ENCODE measurements at regions not wholly inside any gene's neighbourhood (a gene's known extent, or its start where the extent isn't known, plus 50 kb on each side); places are given as distances from the start of the nearest gene placed in this dataset.
A peak's percentile ranks its signal among the peaks of the same experiment; 100 is the strongest.
"Not testable (repeated sequence)": the region's sequence is repeated elsewhere in the genome, so short reads cannot be mapped to it uniquely, and the experiment has no call there.

DNA sequence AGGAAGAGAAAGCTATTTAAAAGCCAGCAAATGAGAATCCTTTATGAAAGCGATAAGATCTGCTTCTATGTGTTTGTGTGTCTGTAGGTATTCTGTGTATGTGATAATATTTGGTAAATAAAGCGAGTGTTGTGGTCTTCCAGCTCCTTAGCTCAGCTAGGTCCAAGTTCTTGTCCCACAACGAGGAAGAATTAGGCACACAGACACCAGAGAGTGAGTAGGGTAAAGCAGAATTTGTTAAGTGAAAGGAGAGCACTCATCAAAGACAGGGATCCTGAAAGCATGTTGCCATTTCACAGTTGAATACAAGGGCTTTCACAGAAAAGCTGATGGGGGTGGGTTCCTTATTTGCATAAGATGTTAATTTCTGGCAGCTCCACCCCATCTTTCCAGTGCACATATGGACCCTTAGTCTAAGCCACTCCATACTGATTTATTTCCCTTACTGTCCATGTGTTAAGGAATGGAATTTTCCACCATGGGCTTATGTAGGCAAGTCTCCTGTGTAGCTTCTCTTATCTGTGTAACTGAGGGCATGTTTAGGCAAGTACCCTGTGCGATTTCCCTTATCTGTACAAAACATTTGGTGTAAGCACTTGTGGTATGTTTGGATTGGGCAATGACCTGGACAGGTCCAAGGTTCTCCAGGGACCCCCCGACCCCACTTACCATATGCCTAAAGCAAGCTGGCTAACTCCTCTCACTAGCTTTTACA lies 165.9 kb upstream of the VIPR2 start:
- TF ChIP-seq, protein P1, sequence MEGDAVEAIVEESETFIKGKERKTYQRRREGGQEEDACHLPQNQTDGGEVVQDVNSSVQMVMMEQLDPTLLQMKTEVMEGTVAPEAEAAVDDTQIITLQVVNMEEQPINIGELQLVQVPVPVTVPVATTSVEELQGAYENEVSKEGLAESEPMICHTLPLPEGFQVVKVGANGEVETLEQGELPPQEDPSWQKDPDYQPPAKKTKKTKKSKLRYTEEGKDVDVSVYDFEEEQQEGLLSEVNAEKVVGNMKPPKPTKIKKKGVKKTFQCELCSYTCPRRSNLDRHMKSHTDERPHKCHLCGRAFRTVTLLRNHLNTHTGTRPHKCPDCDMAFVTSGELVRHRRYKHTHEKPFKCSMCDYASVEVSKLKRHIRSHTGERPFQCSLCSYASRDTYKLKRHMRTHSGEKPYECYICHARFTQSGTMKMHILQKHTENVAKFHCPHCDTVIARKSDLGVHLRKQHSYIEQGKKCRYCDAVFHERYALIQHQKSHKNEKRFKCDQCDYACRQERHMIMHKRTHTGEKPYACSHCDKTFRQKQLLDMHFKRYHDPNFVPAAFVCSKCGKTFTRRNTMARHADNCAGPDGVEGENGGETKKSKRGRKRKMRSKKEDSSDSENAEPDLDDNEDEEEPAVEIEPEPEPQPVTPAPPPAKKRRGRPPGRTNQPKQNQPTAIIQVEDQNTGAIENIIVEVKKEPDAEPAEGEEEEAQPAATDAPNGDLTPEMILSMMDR (conservative IDR thresholded peaks at IDR 0.05), result no peak
- H3K4me3 Mint-ChIP-seq, result no peak overlapping the region
- Histone ChIP-seq H3K9ac (ENCODE audit: extremely low read depth, low read length, poor library complexity, severe bottlenecking) (no peak overlapping the region), H3K9me3 (ENCODE audit: control insufficient read depth, low read length) (peaks cover 45% of the 10 kb centered on the region), H3K27me3 (ENCODE audit: control insufficient read depth, insufficient read depth, low read length, poor library complexity, severe bottlenecking) (no peaks in the 10 kb centered on the region), H3K4me3 (ENCODE audit: low read length) (peak overlapping the region; percentile 28), H3K36me3 (ENCODE audit: control insufficient read depth, insufficient read depth, low read length) (no peaks in the 10 kb centered on the region), H3K4me1 (ENCODE audit: control insufficient read depth, insufficient read depth, low read length) (no peaks in the 10 kb centered on the region), H3K27ac (ENCODE audit: low read depth, low read length) (no peak overlapping the region)
- DNase-seq, result no peak
- no peak overlapping the region for H3K27ac Mint-ChIP-seq
- H3K36me3 Mint-ChIP-seq (ENCODE audit: low read depth), result no peaks in the 10 kb centered on the region
- WGBS, 2 experiments (ENCODE audit: insufficient coverage in 1 of 2, insufficient read length in 1 of 2), result 26 to 38% methylated on average over 4 of the region's 5 CpGs
- H3K27me3 Mint-ChIP-seq (ENCODE audit: insufficient read depth), result no peaks in the 10 kb centered on the region
- H3K9me3 Mint-ChIP-seq, result peaks cover 63% of the 10 kb centered on the region
- no peaks in the 10 kb centered on the region for H3K4me1 Mint-ChIP-seq

DNA sequence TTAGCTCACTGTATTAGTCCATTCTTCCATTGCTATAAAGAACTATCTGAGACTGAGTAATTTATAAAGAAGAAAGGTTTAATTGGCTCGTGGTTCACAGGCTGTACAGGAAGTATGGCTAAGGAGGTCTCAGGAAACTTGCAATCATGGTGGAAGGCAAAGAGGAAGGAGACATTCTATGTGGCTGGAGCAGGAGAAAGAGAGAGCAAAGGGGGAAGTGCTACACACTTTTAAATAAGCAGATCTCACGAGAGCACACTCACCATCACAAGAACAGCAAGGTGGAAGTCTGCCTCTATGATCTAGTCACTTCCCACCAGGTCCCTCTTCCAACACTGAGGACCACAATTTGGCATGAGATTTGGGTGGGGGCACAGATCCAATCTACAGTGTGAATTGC lies 164.5 kb upstream of the VIPR2 start:
- 36 to 40% methylated on average over 2 of the region's 2 CpGs for WGBS, 2 experiments (ENCODE audit: insufficient coverage in 1 of 2, insufficient read length in 1 of 2)
- peaks cover 62% of the 10 kb centered on the region for H3K9me3 Mint-ChIP-seq
- H3K27ac ChIP-seq (ENCODE audit: low read depth, low read length), result not testable (repeated sequence)

DNA sequence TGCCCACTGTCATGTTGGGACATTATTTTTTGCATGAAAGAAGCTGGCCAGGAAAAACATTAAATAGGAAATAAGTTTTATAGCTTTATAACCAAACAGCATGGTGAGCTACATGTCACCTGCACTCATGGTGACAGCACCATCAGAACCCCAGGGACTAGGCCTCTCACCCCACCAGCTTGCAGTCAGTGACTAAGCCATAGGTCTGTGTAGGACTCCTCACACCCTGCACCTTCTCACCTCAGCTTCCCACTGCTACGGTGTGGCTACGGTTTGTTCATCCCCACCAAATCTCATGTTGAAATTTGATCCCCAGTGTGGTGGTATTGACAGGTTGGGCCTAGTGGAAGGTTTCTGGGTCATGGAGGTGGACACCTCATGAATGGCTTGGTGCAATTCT lies 161.3 kb upstream of the VIPR2 start:
- 77 to 100% methylated on average over 2 of the region's 2 CpGs for WGBS, 2 experiments (ENCODE audit: insufficient coverage in 1 of 2, insufficient read length in 1 of 2)
- no peak overlapping the region for H3K27ac ChIP-seq (ENCODE audit: low read depth, low read length)
- H3K9me3 ChIP-seq (ENCODE audit: control insufficient read depth, low read length), result peaks cover 17% of the 10 kb centered on the region
- Mint-ChIP-seq H3K4me1 (no peaks in the 10 kb centered on the region), H3K4me3 (no peak overlapping the region), H3K9me3 (peaks cover 73% of the 10 kb centered on the region), H3K36me3 (ENCODE audit: low read depth) (no peaks in the 10 kb centered on the region), H3K27me3 (ENCODE audit: insufficient read depth) (no peaks in the 10 kb centered on the region), H3K27ac (no peak overlapping the region)
- no peak for DNase-seq
- no peak overlapping the region for H3K4me3 ChIP-seq (ENCODE audit: low read length)
- no peaks in the 10 kb centered on the region for H3K4me1 ChIP-seq (ENCODE audit: control insufficient read depth, insufficient read depth, low read length)
- no peaks in the 10 kb centered on the region for H3K36me3 ChIP-seq (ENCODE audit: control insufficient read depth, insufficient read depth, low read length)
- no peaks in the 10 kb centered on the region for H3K27me3 ChIP-seq (ENCODE audit: control insufficient read depth, insufficient read depth, low read length, poor library complexity, severe bottlenecking)
- TF ChIP-seq, protein P1 (conservative IDR thresholded peaks at IDR 0.05), result no peak
- no peak overlapping the region for H3K9ac ChIP-seq (ENCODE audit: extremely low read depth, low read length, poor library complexity, severe bottlenecking)

More for the DNA sequence above, 164.5 kb upstream of the VIPR2 start:
- H3K9ac ChIP-seq (ENCODE audit: extremely low read depth, low read length, poor library complexity, severe bottlenecking); DNase-seq; H3K36me3 Mint-ChIP-seq (ENCODE audit: low read depth); H3K4me1 ChIP-seq (ENCODE audit: control insufficient read depth, insufficient read depth, low read length); H3K27me3 Mint-ChIP-seq (ENCODE audit: insufficient read depth); H3K27me3 ChIP-seq (ENCODE audit: control insufficient read depth, insufficient read depth, low read length, poor library complexity, severe bottlenecking); H3K4me3 Mint-ChIP-seq; H3K36me3 ChIP-seq (ENCODE audit: control insufficient read depth, insufficient read depth, low read length); H3K4me3 ChIP-seq (ENCODE audit: low read length); H3K4me1 Mint-ChIP-seq; H3K27ac Mint-ChIP-seq: not testable (repeated sequence)
- peaks cover 40% of the 10 kb centered on the region for H3K9me3 ChIP-seq (ENCODE audit: control insufficient read depth, low read length)

- WGBS, 2 experiments (ENCODE audit: insufficient coverage in 1 of 2, insufficient read length in 1 of 2), result 32% methylated on average over 3 of the region's 3 CpGs; no CpG with 5 or more reads in 1 of the 2 experiments
- not testable (repeated sequence) for H3K27me3 Mint-ChIP-seq (ENCODE audit: insufficient read depth); H3K4me3 Mint-ChIP-seq; H3K36me3 Mint-ChIP-seq (ENCODE audit: low read depth); H3K4me3 ChIP-seq (ENCODE audit: low read length); H3K36me3 ChIP-seq (ENCODE audit: control insufficient read depth, insufficient read depth, low read length); H3K27ac Mint-ChIP-seq; H3K27me3 ChIP-seq (ENCODE audit: control insufficient read depth, insufficient read depth, low read length, poor library complexity, severe bottlenecking); H3K4me1 ChIP-seq (ENCODE audit: control insufficient read depth, insufficient read depth, low read length); H3K9me3 ChIP-seq (ENCODE audit: control insufficient read depth, low read length); DNase-seq; H3K27ac ChIP-seq (ENCODE audit: low read depth, low read length); H3K9ac ChIP-seq (ENCODE audit: extremely low read depth, low read length, poor library complexity, severe bottlenecking); H3K4me1 Mint-ChIP-seq
- H3K9me3 Mint-ChIP-seq, result peaks cover 74% of the 10 kb centered on the region
Measured at GRCh38 chr7:159305185-159305584, 160.5 kb upstream of the VIPR2 start.

GRCh38 chr7:159303510-159303909 lies 158.8 kb upstream of the VIPR2 start:
- not testable (repeated sequence) for H3K4me3 ChIP-seq (ENCODE audit: low read length); H3K36me3 Mint-ChIP-seq (ENCODE audit: low read depth); H3K4me3 Mint-ChIP-seq; H3K4me1 ChIP-seq (ENCODE audit: control insufficient read depth, insufficient read depth, low read length); H3K27me3 Mint-ChIP-seq (ENCODE audit: insufficient read depth); DNase-seq; H3K27ac Mint-ChIP-seq; H3K9ac ChIP-seq (ENCODE audit: extremely low read depth, low read length, poor library complexity, severe bottlenecking); H3K4me1 Mint-ChIP-seq; H3K36me3 ChIP-seq (ENCODE audit: control insufficient read depth, insufficient read depth, low read length); H3K27ac ChIP-seq (ENCODE audit: low read depth, low read length); H3K27me3 ChIP-seq (ENCODE audit: control insufficient read depth, insufficient read depth, low read length, poor library complexity, severe bottlenecking); H3K9me3 ChIP-seq (ENCODE audit: control insufficient read depth, low read length)
- 89% methylated on average over 1 of the region's 2 CpGs; no CpG with 5 or more reads in 1 of the 2 experiments for WGBS, 2 experiments (ENCODE audit: insufficient coverage in 1 of 2, insufficient read length in 1 of 2)
- peaks cover 75% of the 10 kb centered on the region for H3K9me3 Mint-ChIP-seq

Measured in endodermal cell (in vitro differentiated cells).